ENCODE measurements at regions not wholly inside any gene's neighbourhood (a gene's known extent, or its start where the extent isn't known, plus 50 kb on each side); places are given as distances from the start of the nearest gene placed in this dataset.

- DNase-seq = no peak
Observed at GRCh38 chr2:212596276-212596675, 57.7 kb upstream of the ERBB4 start.

DNA sequence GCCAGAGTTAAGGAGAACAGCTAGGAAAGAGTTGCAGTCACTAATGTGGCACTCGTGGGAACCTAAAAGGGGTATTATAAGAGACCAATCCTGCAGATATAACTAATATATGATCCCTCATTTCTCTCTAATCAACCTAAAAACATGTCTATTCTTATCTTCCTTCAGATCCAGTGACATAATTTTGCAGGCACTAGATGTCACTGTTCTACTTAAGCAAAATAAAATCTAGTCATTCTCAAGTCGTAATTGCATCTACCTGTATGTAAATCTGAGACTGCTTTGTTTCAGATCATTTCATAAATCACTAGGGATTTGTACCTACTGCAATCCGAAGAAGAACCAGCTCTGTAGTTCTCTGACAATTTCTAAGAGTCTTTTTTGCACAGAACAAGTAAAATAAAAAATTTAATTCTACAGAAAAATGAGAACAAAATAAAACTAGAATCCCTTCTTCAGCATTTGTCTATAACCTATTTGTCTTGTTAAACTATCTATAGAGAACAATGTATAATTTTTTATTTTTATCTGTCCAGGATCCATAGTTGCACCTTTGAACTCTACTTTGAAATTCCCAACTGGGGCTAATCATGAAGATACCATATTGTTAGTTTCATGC is 56.5 kb upstream of the ERBB4 start:
- DNase-seq = no peak

- no peak for DNase-seq
Observed at GRCh38 chr2:212592695-212593094, 54.1 kb upstream of the ERBB4 start.
